Colon (tissue), 2 donors: ENCODE measurements at regions not wholly inside any gene's neighbourhood (a gene's known extent, or its start where the extent isn't known, plus 50 kb on each side); places are given as distances from the start of the nearest gene placed in this dataset.
"Not testable (repeated sequence)": the region's sequence is repeated elsewhere in the genome, so short reads cannot be mapped to it uniquely, and the experiment has no call there.

Experiments
- FAIRE-seq: peaks from 2 replicates; lab custom pipeline; 2012; peaks lifted over from hg19 to GRCh38; lab: Jason Lieb, UNC
- donor health status: control.
- donor health status: control.

GRCh38 chr2:66632882-66633281, 198.0 kb downstream of the MEIS1 start:
- not testable (repeated sequence) for FAIRE-seq

GRCh38 chr2:66633631-66634030, 198.7 kb downstream of the MEIS1 start:
- FAIRE-seq = no peak

- FAIRE-seq = no peak
Observed at GRCh38 chr2:66634784-66635183, 199.9 kb downstream of the MEIS1 start.

- no peak for FAIRE-seq
Observed at GRCh38 chr2:66641685-66642084, 206.8 kb downstream of the MEIS1 start.

GRCh38 chr2:66648081-66648480, 213.2 kb downstream of the MEIS1 start:
- not testable (repeated sequence) for FAIRE-seq

- FAIRE-seq = no peak
Observed at GRCh38 chr2:66649006-66649405, 214.1 kb downstream of the MEIS1 start.

GRCh38 chr2:66651295-66651694, 216.4 kb downstream of the MEIS1 start:
- FAIRE-seq = no peak

- no peak for FAIRE-seq
Observed at GRCh38 chr2:66660804-66661203, 225.9 kb downstream of the MEIS1 start.

- FAIRE-seq = no peak
Observed at GRCh38 chr2:66661253-66662173, 226.6 kb downstream of the MEIS1 start.

GRCh38 chr2:66665124-66665984, 230.4 kb downstream of the MEIS1 start:
- no peak for FAIRE-seq

GRCh38 chr2:66667301-66667700, 232.4 kb downstream of the MEIS1 start:
- FAIRE-seq = no peak

- FAIRE-seq = no peak
Observed at GRCh38 chr2:66673286-66673685, 238.4 kb downstream of the MEIS1 start.

GRCh38 chr2:66674087-66674486, 239.2 kb downstream of the MEIS1 start:
- FAIRE-seq = no peak

GRCh38 chr2:66675591-66675990, 240.7 kb downstream of the MEIS1 start:
- FAIRE-seq = no peak

GRCh38 chr2:66679442-66679841, 244.5 kb downstream of the MEIS1 start:
- FAIRE-seq = no peak

GRCh38 chr2:66682476-66682875, 247.6 kb downstream of the MEIS1 start:
- no peak for FAIRE-seq

GRCh38 chr2:66683064-66683463, 248.1 kb downstream of the MEIS1 start:
- FAIRE-seq = no peak

GRCh38 chr2:66683599-66683998, 248.7 kb downstream of the MEIS1 start:
- no peak for FAIRE-seq

GRCh38 chr2:66684289-66684688, 249.4 kb downstream of the MEIS1 start:
- no peak for FAIRE-seq

- no peak for FAIRE-seq
Observed at GRCh38 chr2:66686755-66687154, 251.8 kb downstream of the MEIS1 start.

- FAIRE-seq = no peak
Observed at GRCh38 chr2:66688951-66689350, 254.0 kb downstream of the MEIS1 start.

- FAIRE-seq = no peak
Observed at GRCh38 chr2:66689456-66690051, 254.6 kb downstream of the MEIS1 start.
